Nucleus accumbens (tissue), 56 donors: ENCODE measurements at regions not wholly inside any gene's neighbourhood (a gene's known extent, or its start where the extent isn't known, plus 50 kb on each side); places are given as distances from the start of the nearest gene placed in this dataset.

Source experiments
- DNase-seq, 56 donors: peaks; one replicate each; lab custom pipeline; 2025; lab: John Stamatoyannopoulos, UW

GRCh38 chr18:33517950-33518349 lies 60.1 kb upstream of the ASXL3 start:
- DNase-seq = no peak

DNA sequence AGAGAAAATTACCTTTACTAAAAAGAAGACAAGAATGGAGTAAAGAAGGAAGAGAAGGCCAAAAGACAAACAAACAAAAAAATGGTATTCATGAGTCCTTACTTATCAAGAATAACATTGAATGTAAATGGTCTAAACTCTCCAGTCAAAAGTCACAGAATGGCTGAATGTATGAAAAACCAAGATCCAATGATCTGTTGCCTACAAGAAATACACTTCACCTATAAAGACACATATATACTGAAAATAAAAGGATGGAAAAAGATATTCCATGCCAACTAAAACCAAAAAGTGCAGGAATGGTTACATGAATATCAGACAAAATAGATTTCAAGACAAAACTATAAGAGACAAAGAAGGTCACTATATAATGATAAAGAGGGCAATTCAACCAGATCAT lies 65.0 kb upstream of the ASXL3 start:
- no peak for DNase-seq

DNA sequence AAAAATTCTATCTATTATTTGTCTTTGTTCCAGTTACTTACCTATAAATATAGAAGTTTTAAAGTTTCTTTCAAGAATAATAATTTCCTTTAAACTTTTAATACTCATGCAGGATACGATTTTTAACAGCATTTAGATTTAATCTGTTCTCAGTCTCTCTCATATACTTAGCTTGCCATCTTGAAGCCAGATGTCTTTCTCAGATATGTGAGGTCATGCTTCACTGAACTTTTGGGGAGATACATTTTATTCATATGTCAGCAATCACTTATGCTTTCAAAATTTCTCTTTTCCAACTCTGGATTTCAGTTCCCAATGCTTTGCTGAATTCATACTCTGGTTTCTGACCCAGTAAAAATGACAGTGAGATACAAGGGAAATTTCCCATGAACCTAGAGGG lies 66.5 kb upstream of the CCDC178 start:
- no peak for DNase-seq

DNA sequence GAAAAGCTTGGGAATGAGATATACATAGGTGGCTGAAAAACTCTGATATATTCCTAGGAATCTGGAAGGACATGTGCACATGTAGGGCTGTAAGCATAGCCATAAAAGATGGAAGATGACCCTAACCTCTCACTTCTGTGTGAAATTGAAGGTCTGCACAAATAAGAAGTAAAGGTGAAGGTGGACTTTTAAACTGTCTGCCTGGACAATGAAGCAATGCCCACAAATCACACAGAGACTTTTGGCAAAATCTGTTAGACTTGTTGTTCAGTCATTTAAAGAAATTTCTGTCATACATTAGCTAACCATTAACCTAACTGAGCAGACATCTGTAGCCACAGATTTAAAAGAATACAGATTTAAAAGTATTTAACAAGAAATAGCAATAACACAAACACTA lies 65.3 kb upstream of the CCDC178 start:
- DNase-seq = no peak

- no peak for DNase-seq
Measured at GRCh38 chr18:33505297-33505696, 64.8 kb upstream of the CCDC178 start.

- peak in 12 of 56 donors; percentile 1 to 38 (median 6) for DNase-seq
Measured at GRCh38 chr18:33495278-33495677, 54.8 kb upstream of the CCDC178 start.
